B cell (primary cell): ENCODE measurements at regions not wholly inside any gene's neighbourhood (a gene's known extent, or its start where the extent isn't known, plus 50 kb on each side); places are given as distances from the start of the nearest gene placed in this dataset.

Experiments
- ATAC-seq: fragments of 200-7000 bp; cut with Tn5 transposase; one replicate; pipeline ENCODE4 v1.10.0; 2021; ENCODE audit warnings: low read depth, mild to moderate bottlenecking, moderate number of reproducible peaks, moderate library complexity
- CTCF ChIA-PET: fragments of 350-600 bp; sonication (Branson Sonifier 250); formaldehyde crosslinking; loops from one replicate; lab custom pipeline; 2021; ENCODE audit warnings: antibody characterized with exemption, inconsistent platforms; lab: Charles Lee
- POLR2A ChIA-PET: fragments of 350-600 bp; sonication (Branson Sonifier 250); formaldehyde crosslinking; loops from one replicate; lab custom pipeline; 2021; ENCODE audit warnings: antibody characterized with exemption; lab: Charles Lee
- DNase-seq: peaks from one replicate; pipeline ENCODE4 v3.0.0; 2013
- H2AFZ ChIP-seq: 2 replicates; pipeline ENCODE4 v1.6.1; 2012; ENCODE audit warnings: mild to moderate bottlenecking, low read depth, low read length; ENCODE audit not compliant: insufficient read depth, poor library complexity, severe bottlenecking
- H3K27ac ChIP-seq, 2 donors: 1 replicate in 1 of 2; 2 replicates in 1 of 2; pipeline ENCODE4 v1.5.1; 2012 to 2013; ENCODE audit warnings: low read length in 2 of 2, mild to moderate bottlenecking in 2 of 2, moderate library complexity in 1 of 2
- H3K27me3 ChIP-seq, 4 experiments: fragments of 200-600 bp in 1 of 4; sonication (generic) in 1 of 4; replicated peaks in 1 of 4; 1 replicate in 2 of 4; 2 replicates in 2 of 4; pipeline versions ENCODE4 v1.6.1 to v1.7.0; 2013 to 2016; ENCODE audit warnings: low read length in 3 of 4, mild to moderate bottlenecking in 2 of 4, mixed read lengths in 1 of 4, moderate library complexity in 1 of 4; ENCODE audit not compliant: insufficient read depth in 4 of 4, control insufficient read depth in 3 of 4; ENCODE audit errors: control extremely low read depth in 1 of 4
- H3K36me3 ChIP-seq, 2 experiments: replicated peaks in 1 of 2; 1 replicate in 1 of 2; 2 replicates in 1 of 2; pipeline versions ENCODE4 v1.6.1 to v1.7.1; 2013; ENCODE audit warnings: low read length in 1 of 2; ENCODE audit not compliant: insufficient read depth in 2 of 2, control insufficient read depth in 1 of 2; ENCODE audit errors: control extremely low read depth in 1 of 2, extremely low read depth in 1 of 2
- H3K4me1 ChIP-seq, 2 donors: fragments of 200-600 bp in 1 of 2; sonication (generic) in 1 of 2; 1 replicate in 1 of 2; 2 replicates in 1 of 2; pipeline versions ENCODE4 v1.5.1 to v1.6.1; 2013 to 2017; ENCODE audit warnings: low read length in 2 of 2; ENCODE audit not compliant: control insufficient read depth in 2 of 2, insufficient read depth in 2 of 2
- H3K4me2 ChIP-seq: replicated peaks from 2 replicates; pipeline ENCODE3; 2012; ENCODE audit warnings: mild to moderate bottlenecking, low read depth, low read length; ENCODE audit not compliant: poor library complexity, severe bottlenecking
- H3K4me3 ChIP-seq, 5 experiments: fragments of 200-600 bp in 1 of 5; sonication (generic) in 1 of 5; 1 replicate in 3 of 5; 2 replicates in 2 of 5; pipeline versions ENCODE4 v1.5.1 to v1.7.0; 2011 to 2016; ENCODE audit warnings: low read length in 4 of 5, mild to moderate bottlenecking in 4 of 5, low read depth in 2 of 5, control low read depth in 1 of 5, moderate library complexity in 1 of 5; ENCODE audit not compliant: insufficient read depth in 1 of 5; ENCODE audit errors: control extremely low read depth in 1 of 5, extremely low read depth in 1 of 5
- H3K79me2 ChIP-seq: fragments of 200-600 bp; sonication (generic); one replicate; pipeline ENCODE4 v1.6.0; 2016; ENCODE audit warnings: low read length; ENCODE audit not compliant: control insufficient read depth, insufficient read depth
- H3K9ac ChIP-seq: fragments of 200-600 bp; sonication (generic); 2 replicates; pipeline ENCODE4 v1.6.1; 2017; ENCODE audit warnings: mild to moderate bottlenecking, low read length, moderate library complexity
- H3K9me3 ChIP-seq, 3 donors: one replicate each; pipeline versions ENCODE4 v1.6.1 to v1.7.1; 2013; ENCODE audit warnings: low read length in 2 of 3; ENCODE audit not compliant: control insufficient read depth in 2 of 3, insufficient read depth in 1 of 3; ENCODE audit errors: control extremely low read depth in 1 of 3
- H4K20me1 ChIP-seq: 2 replicates; pipeline ENCODE4 v1.6.0; 2012; ENCODE audit warnings: mild to moderate bottlenecking, low read length; ENCODE audit not compliant: insufficient read depth, control insufficient read depth, poor library complexity, severe bottlenecking
- H3K27ac Mint-ChIP-seq: one replicate; pipeline ENCODE4 v1.8.0; 2021; ENCODE audit warnings: mixed read lengths
- H3K27me3 Mint-ChIP-seq: one replicate; pipeline ENCODE4 v1.8.0; 2021; ENCODE audit warnings: mixed read lengths
- H3K4me1 Mint-ChIP-seq: one replicate; pipeline ENCODE4 v1.8.0; 2021; ENCODE audit warnings: mixed read lengths
- H3K4me3 Mint-ChIP-seq: one replicate; pipeline ENCODE4 v1.8.0; 2021; ENCODE audit warnings: mixed read lengths
- H3K9me3 Mint-ChIP-seq: one replicate; pipeline ENCODE4 v1.8.0; 2022; ENCODE audit warnings: mixed read lengths; ENCODE audit not compliant: insufficient read depth
- CTCF ChIP-seq: fragments of 200-600 bp; IDR thresholded peaks from one replicate; pipeline ENCODE4 v1.8.0; 2022; ENCODE audit warnings: antibody characterized with exemption, mild to moderate bottlenecking
- EZH2 ChIP-seq: IDR thresholded peaks from 2 replicates; pipeline ENCODE4 v1.6.1; 2012; ENCODE audit warnings: borderline replicate concordance, low read depth, mild to moderate bottlenecking, moderate library complexity, low read length; ENCODE audit not compliant: insufficient read depth, poor library complexity, severe bottlenecking
- WGBS: methylation state at CpG from one replicate; pipeline ENCODE4 v1.1.5; 2013; ENCODE audit warnings: missing lambda C conversion rate; ENCODE audit not compliant: insufficient coverage; 5-methylcytosine and 5-hydroxymethylcytosine counted together
- intact Hi-C: fragments of 100-400 bp; cut with micrococcal nuclease; formaldehyde crosslinking; loops from one replicate; pipeline ENCODE4 v1.10.0; 2022

DNA sequence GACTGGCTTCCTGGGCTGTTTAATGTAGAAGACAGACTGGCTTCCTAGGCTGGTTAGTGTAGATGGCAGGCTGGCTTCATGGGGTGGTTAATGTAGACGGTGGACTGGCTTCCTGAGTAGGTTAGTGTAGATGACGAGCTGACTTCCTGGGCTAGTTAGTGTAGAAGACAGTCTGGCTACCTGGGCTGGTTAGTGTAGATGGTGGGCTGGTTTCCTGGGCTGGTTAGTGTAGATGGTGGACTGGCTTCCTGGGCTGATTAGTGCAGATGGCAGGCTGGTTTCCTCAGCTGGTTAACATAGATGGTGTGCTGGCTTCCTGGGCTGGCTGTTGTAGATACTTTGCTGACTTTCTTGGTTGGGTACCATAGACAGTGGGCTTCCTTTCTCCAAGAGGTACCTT, 122.9 kb upstream of the PPP2R2D start:
- Histone ChIP-seq H3K79me2 (no peaks in the 10 kb centered on the region), H3K9ac (no peak overlapping the region), H3K36me3 (no peaks in the 10 kb centered on the region), H3K4me1 (no peaks in the 10 kb centered on the region), H3K27me3 (no peaks in the 10 kb centered on the region), H3K9me3 (peaks cover 0 to 72% (median 21%) of the 10 kb centered on the region in 3 donors), H3K27ac (no peak overlapping the region), H4K20me1 (no peaks in the 10 kb centered on the region), H3K4me3 (no peak overlapping the region), H3K4me2 (no peak overlapping the region), H2AFZ (no peak overlapping the region)
- Mint-ChIP-seq H3K4me3 (no peak overlapping the region), H3K9me3 (peaks cover 20% of the 10 kb centered on the region), H3K27me3 (peaks cover 1% of the 10 kb centered on the region), H3K27ac (no peak overlapping the region), H3K4me1 (no peaks in the 10 kb centered on the region)
- no peak for TF ChIP-seq EZH2
- no peak for TF ChIP-seq CTCF
- intact Hi-C loops, result no loop called here
- POLR2A ChIA-PET, result no interaction called here
- ATAC-seq (no peak), DNase-seq (no peak)
- 93% methylated on average over 2 of the region's 2 CpGs for whole genome bisulfite sequencing
- CTCF ChIA-PET, result interaction anchor here (1.5 kb wide), 1 partner anchor 9 kb away, joined by 6 read pairs; no protein-coding TSS in a partner anchor

DNA sequence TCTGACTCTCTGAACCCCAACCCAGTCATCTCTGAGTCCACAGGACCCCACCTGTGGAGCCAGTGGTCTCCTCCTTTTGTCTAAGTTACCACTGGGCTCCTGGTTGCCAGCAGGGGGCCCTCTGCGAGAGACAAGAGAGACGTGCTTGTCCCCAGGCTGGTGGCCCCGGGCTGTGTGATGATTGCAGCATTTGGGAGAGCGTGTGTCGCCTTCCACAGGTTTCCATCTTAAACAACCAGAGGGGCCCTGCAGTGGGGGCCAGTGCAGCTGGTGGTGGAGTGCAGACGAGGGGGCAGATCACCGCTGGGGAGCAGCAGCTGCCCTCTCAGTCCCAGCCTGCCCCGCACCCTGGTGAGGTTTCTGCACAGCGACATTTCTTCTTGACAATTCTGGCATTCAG, 122.4 kb upstream of the PPP2R2D start:
- H3K27ac ChIP-seq, result no peak overlapping the region
- no peaks in the 10 kb centered on the region for H3K4me1 ChIP-seq
- no peak overlapping the region for H3K9ac ChIP-seq
- intact Hi-C loops, result no loop called here
- Mint-ChIP-seq H3K4me3 (no peak overlapping the region), H3K4me1 (no peaks in the 10 kb centered on the region), H3K9me3 (peaks cover 20% of the 10 kb centered on the region), H3K27me3 (no peaks in the 10 kb centered on the region), H3K27ac (no peak overlapping the region)
- ChIA-PET CTCF (interaction anchor here (1.5 kb wide), 1 partner anchor 8 kb away, joined by 6 read pairs; no protein-coding TSS in a partner anchor), POLR2A (no interaction called here)
- no peak overlapping the region for H3K4me2 ChIP-seq
- H3K79me2 ChIP-seq, result no peaks in the 10 kb centered on the region
- WGBS, result 94% methylated on average over 8 of the region's 9 CpGs
- H3K9me3 ChIP-seq, result peaks cover 0 to 77% (median 21%) of the 10 kb centered on the region in 3 donors
- DNase-seq, result no peak
- no peaks in the 10 kb centered on the region for H3K27me3 ChIP-seq
- ATAC-seq, result no peak
- H4K20me1 ChIP-seq, result no peaks in the 10 kb centered on the region
- TF ChIP-seq EZH2 (no peak), CTCF (no peak)
- H2AFZ ChIP-seq, result no peak overlapping the region
- H3K4me3 ChIP-seq, result no peak overlapping the region
- H3K36me3 ChIP-seq, result no peaks in the 10 kb centered on the region
